ENCODE measurements at regions not wholly inside any gene's neighbourhood (a gene's known extent, or its start where the extent isn't known, plus 50 kb on each side); places are given as distances from the start of the nearest gene placed in this dataset.

DNA sequence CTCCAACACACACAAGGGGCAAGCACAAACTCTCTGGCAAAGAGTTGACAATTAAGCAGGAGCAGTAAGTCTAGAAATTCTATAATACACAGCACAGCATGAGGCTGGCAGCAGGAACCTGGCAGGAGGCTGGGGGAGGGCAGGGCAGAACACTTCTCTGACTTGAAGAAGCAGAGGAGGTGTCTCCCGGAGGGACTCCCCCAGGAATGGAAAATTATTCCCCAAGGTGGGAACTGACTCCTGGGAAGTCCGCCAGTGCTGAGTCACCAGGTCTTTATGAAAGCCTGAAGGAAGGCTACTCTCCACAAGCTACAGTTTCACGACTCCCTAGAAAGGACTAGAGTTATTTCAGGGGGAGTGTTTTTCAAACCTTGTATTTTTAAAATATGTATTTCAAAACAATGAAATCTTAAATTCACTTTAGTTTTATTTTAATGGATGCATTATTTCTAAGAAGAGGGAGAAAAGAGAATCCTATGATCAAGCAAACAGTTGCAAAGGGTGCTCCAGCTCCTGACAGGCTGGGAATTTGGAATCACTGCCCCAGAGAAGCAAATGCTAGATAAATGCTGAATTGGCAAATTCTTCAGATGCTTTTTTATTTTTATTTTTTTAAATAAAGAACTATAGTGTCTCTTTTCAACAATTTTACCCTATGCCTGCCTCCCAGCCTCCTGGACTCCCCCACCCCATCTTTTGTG is 192.8 kb downstream of the LY86 start:
- DNase-seq (ENCODE audit: low read depth in 2 of 2, low spot score in 1 of 2): no peak

DNA sequence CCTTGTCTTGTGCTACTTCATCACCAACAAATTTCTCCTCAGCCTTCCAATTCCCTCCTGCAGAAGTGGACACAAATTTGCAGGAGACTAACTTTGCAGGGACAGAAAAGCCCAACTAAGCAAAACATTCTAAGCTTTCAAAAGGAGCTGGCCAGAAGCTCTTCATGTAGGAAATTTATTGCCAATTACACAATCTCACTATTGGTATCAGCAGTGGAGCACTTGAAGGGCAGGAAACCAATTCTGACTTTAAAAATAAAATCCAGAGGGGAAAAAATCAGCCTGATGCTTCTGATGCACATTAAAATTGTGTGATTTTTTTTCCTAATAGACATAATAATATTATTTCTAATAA is 193.3 kb downstream of the LY86 start:
- DNase-seq (ENCODE audit: low read depth in 2 of 2, low spot score in 1 of 2): no peak

DNA sequence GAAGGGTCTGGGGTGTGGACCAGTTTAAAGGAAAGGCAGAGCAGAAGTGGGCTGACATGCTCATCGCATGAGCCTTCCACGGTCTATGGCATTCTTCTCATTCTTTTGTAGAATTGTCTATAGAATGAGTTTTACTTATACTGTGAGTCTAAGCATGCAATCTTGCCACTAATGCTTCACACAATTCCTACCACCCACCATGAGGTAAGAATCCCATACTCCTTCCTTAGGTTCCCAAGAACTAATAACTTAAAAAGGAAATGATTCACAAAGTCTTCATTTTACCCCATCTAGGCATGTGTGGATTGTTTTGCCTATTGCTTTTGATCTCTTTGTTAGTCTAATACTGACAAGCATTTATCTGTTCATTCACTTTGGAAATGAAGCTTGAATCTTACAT is 195.2 kb downstream of the LY86 start:
- no peak for DNase-seq (ENCODE audit: low read depth in 2 of 2, low spot score in 1 of 2)

DNA sequence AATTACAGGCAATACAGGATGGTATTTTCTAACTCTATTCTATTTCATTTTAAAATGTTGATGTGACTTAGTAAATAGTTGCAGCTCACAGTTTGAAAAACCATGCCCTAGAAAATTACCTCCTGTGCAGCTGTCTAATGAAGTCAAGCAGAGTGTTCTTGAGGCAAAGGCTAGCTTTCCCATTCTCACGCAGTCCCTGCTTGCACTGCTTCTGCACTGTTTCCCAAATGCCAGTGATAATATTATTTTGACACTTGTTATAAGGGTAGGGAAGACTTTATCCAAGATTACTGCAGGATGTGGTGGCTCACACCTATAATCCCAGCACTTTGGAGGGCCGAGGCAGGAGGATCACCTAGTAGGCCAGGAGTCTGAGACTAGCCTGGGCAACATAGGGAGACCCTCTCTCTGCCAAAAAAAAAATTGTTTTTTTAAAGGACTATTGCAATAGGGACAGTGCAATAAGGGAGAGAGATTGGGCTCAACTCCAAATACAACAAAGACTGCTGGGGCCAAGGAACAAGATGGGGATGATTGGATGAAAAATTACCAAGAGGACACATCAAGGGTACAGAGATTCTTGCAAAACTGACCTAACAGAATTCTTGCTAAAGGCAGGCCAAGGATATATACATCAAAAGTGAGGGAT is 196.1 kb downstream of the LY86 start:
- DNase-seq (ENCODE audit: low read depth in 2 of 2, low spot score in 1 of 2): no peak

DNA sequence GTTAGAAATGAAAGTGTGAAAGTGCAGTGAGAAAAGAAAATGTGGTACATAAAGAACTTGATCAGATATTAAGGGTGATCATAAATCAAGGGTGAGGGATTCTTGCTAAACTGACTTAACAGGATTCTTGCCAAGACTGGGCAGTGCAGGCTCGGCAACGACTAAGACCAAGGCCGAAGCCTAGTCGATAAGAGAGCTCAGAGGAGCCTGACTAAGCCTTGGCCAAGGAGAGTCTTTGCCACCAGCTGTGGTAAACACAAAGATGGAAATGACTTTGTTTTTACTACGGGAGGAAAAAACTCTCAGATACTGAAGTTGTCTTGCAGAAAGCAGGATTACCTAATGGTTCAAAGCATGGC is 196.6 kb downstream of the LY86 start:
- no peak for DNase-seq (ENCODE audit: low read depth in 2 of 2, low spot score in 1 of 2)

DNA sequence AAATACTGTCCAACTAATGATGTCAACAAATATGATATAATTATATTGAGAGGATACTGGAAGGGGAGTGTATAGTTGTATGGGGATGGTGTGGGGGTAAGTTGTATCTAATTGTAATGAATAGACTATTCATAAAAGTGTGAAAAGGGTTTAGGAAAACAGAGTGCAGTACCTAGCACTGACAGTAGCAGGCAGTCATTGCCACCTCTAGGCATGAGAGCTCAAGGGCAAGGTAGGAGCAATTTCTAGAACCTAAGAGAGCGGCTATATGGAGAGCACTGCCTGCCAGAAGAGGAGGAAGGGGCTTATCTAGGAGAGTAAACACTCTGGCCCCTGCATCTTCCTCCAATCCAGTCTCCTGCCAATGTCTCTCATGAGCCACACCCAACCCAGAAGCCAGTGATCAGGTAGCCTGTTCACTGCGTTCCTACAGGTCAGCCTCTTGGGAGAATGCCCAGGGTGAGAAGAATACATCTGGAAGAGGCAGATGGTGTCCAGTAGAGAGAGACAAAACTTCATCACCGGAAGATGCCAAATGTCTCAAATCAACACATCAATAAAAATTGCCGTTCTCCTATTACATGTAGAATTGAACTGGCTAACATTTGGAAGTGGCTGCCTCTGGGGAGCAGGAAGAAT is 200.0 kb downstream of the LY86 start:
- no peak for DNase-seq (ENCODE audit: low read depth in 2 of 2, low spot score in 1 of 2)

DNA sequence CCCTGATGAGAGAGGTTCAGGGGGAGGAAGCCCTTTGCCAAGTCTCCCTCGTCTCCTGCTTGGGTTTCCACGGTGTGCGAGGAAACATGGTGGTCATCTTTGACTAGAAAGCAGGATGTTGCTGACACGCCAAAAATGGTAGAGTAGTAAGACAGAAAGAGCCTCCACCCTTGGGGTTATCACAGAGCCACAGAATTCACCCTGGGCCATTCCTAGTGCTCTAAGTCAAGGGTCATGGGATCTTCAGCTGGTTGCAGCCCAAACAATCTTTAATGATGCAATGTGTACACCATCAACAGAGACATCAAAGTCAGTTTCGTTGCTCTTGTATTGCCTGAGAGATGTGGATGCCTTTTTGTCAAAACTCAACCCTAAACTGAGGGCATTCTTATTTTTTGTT is 201.9 kb downstream of the LY86 start:
- no peak for DNase-seq (ENCODE audit: low read depth in 2 of 2, low spot score in 1 of 2)

DNA sequence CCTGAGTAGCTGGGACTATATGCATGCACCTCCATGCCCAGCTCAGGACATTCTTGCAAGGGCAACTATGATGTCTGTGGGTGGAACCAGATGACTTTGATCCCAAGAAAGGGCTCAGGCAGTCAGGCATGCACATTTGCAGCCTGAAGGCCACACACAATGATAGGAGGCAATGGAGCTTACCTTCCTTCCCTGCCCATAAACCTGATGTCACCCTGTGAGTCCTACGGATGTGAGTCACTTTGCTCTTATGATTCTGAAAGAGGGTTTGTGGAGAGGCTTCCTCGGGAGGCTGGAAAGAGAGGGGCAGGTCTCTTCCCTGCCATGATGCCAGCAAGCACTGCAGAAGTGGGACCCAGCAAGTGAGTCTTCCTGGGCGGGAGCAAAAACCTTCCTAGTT is 202.4 kb downstream of the LY86 start:
- no peak for DNase-seq (ENCODE audit: low read depth in 2 of 2, low spot score in 1 of 2)

DNA sequence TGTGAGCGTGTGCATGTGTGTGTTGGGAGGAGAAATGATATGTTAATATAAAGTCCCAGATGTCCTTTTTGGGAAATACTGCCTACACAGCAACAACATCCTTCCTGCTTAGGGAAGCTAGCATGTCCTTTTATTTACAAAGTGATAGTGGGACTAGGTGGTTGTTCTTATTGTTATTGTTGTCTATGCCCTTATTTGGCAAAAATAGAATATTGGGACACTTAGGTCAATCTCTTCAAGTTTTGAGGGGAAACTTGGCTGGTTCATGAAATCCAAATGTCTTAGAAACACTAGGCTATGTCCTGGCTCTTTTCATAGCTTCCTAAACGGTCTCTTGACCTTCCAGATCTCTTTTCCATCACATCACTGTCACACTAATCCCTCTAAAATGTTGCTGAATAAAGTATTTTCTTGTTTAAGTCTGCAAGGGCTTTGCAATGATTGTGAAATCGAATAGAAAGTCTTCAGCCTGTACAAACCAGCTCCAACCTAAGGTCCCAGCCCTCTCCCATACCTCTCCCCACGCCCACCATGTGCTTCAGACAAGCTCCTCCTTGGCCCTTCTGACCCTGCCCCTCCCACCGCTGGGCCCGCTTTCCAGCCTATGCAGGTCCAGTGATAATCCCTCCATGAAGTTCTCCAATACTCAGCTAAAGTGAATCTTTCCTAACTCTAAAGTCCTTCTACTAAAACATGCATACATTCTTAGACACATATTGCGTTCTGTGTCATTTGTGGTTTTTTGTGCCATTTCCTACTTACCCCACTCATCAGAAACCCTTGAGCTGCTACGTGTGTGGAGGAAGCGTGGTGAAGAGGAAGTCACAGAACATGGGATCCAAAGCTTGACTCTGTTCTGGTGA is 205.1 kb downstream of the LY86 start:
- DNase-seq (ENCODE audit: low read depth in 2 of 2, low spot score in 1 of 2): no peak

DNA sequence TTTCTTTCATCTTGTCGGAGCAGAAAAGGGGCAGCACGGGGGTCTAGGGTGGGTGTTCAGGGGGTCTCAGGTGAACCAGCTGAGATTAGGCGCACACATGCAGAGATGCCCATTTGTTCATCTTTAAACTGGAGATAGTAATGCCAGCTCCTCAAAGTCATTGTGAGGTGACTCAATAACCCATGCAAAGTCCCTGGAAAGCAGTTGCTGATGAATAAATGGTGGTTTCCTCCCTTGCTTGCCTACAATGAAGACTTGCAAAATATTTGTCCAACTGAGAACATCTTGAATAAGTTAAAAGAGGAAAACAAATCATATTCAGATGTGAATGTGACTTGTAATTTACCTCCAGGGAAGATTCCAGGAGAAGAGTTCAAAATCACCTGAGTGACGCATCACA is 206.9 kb downstream of the LY86 start:
- no peak for DNase-seq (ENCODE audit: low read depth in 2 of 2, low spot score in 1 of 2)

DNA sequence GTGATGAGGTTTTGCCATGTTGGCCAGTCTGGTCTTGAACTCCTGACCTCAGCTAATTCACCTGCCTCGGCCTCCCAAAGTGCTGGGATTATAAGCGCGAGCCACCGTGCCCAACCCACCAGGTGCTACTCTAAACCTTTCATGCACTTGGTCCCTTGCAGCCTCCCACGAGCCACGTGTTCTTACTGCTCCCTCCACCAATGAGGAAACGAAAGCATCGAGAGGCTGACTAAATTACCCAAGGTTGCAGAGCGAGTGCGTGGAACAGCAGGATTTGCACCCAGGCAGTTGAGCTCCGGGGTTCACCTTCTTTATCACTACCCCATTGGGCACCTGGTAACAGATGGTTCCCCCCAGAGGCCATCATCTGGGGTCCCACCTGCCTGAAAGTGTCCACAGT is 208.3 kb downstream of the LY86 start:
- no peak for DNase-seq (ENCODE audit: low read depth in 2 of 2, low spot score in 1 of 2)

DNA sequence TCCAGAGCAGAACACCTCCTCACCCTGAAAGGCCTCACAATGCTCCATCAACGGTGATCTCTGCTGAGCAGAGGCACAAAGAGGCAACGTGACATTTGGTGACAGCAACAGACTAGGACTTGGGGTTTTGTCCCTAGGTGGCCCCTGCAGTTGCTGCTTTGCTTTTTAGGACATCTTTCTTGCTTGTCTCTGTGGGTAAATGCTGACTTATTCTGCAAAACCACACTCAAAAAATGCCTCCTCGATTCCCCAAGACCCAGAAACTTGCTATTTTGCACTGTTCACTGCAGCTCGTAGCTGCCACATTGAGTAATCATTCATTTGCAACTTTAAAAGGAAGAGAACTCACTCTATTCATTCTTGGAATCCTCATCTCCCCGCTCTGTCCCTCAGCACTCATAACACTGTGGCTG is 209.9 kb downstream of the LY86 start:
- DNase-seq (ENCODE audit: low read depth in 2 of 2, low spot score in 1 of 2): no peak

DNA sequence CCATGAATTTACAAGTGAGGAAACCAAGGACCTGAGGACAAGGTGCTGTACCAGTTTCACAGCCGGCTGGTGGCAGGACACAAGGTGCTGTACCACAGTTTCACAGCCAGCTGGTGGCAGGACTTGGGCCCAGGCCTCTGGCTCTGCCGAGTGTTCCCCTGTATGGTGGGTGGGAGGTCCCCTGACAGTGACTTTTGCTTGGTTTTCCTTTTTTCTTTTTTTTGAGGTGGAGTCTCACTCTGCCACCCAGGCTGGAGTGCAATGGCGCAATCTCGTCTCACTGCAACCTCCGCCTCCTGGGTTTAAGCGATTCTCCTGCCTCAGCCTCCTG is 212.4 kb downstream of the LY86 start:
- DNase-seq (ENCODE audit: low read depth in 2 of 2, low spot score in 1 of 2): no peak

DNA sequence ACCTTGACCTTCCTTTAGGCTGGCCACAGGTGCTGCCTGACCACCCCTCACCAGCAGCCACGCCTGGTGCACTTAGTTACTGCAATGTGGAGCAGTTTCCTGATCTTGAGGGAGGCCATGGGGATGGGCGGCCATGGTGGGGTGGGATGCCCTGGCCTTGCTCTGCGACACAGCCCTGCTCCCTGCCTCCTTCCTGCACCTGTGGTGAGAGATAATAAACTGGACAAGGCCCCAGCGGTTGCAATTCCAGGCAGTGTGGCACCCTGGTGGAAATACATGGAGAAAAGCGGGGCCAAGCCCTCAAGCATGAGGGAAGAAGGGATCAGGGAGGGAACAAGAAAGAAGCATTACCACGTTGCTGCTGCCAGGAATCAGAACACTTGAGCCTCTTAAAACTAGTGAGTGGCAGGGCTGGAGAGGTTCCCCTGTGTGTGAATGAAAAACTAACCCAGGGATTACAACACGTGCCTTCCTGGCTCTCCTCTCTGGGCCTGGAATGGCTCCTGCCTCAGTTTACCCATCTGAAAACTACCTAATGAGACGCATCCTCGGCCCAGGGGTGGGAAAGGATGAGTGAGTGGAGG is 213.2 kb downstream of the LY86 start:
- no peak for DNase-seq (ENCODE audit: low read depth in 2 of 2, low spot score in 1 of 2)

DNA sequence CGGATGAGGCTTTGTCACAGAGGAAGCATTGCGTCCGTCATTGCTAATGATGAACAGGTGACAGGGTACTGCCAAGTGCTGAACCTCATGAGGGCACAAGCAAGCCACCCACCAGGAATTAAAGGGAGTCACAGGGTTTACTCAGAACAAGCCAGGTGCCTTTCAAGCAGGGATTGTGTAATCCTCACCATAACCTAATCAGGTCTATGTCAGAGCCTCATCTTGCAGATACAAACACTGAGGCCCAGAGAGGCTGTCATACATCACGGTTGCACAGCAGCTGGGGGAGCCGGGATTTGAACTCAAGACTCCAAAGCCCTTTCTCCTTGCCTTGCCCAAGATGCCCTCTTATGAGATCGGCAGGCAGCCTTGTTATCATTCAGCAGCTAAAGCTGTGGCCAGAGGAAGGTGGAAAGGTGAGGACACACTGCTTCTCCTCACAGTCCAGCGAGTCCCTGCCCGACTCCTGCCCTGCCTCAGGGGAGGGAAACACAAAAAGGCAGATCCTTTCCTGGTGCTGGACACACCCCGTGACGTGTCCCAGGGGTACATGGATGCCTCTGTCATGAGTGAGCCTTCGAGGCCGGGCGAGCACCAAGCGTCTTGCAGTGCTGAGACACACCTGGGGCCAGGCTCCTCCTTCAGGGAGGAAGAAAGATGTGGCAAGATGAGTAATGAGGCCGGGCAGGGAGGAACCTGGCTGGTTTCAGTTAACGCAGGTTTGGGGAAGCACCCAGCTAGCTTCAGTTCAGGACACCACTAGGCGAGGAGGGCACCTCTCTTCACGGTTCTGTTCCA is 214.9 kb downstream of the LY86 start:
- DNase-seq (ENCODE audit: low read depth in 2 of 2, low spot score in 1 of 2): no peak

DNA sequence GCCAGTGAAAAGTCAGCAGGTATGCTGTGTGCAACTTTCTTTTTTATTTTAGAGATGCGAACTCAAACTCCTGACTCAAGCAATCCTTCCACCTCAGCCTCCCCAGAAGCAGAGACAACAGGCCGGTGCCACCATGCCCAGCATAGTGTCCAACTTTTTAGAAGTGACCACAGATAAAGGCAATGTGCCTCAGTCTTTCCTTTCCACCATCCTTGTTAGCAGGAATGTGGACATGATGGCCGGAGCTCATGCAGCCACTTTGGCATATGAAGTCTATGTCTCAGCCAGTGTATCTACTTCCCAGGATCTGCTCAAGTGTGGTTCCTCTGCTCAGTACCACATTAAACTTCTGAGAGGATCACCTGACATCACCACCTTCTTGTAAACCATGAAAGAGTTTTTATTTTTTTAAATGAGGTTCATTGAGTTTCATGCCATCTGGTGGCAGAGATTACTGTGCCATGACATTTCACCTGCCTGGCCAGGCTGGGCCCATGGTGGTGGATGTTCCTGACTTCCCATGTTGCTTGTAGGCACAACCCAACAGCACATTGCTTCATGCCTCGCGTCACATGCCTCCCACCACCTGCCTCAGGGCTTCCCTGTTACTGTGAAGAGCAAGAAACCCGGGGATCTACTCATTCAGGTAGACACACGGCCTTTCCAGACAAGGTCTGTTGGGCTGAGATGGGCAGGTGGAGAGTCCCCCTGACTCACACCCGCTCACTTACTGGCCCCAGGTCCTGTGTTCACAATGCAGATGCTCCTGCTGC is 216.5 kb downstream of the LY86 start:
- no peak for DNase-seq (ENCODE audit: low read depth in 2 of 2, low spot score in 1 of 2)

DNA sequence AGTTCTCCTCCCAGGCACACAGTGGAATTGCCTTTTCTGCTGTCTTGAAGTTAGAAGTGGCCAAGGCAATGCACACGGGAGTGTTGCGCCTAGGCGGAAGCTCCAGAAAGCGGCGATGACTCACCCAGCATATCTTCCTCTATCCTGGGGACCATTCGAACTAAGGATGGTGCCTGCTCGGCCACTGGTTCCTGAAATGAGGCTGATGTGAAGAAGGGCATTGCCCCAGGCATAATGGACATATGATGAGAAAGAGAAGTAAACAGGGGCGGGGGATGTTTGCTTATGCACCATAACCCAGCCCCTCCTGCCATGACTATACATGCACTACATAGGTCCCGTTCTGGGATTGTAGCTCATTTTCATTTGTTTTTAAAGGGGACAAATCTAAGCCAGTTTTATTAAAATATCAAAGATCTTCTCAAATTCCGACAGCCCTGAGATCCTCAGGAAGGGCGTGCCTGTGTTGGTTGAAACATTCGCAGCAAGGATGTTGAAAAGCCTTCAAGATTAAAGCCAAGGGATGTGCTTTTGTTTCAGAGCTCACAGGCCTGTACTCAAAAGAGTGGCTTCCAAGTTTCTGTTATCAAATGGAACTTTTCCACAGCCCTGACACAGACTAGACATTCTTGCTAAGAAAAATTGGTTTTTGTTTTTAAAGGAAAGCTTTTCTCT is 218.5 kb downstream of the LY86 start:
- DNase-seq (ENCODE audit: low read depth in 2 of 2, low spot score in 1 of 2): no peak

DNA sequence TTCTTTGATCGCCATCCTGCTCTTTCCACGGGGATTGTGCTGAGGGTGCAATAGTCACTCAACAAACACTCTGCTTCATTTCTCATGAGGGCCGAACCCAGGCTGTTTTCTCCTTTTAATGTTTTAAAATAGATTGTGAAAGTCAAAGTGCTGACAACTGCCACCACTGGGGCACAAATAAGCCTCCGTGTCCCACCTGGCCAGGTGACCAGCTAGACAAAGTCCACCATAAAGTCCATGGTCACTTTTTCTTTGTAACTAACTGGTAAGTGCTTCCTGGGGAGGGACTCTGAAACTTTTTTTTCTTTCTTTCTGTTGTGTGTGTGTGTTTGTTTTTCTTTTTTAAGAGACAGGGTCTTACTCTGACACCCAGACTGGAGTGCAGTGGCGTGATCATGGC is 219.8 kb downstream of the LY86 start:
- no peak for DNase-seq (ENCODE audit: low read depth in 2 of 2, low spot score in 1 of 2)

DNA sequence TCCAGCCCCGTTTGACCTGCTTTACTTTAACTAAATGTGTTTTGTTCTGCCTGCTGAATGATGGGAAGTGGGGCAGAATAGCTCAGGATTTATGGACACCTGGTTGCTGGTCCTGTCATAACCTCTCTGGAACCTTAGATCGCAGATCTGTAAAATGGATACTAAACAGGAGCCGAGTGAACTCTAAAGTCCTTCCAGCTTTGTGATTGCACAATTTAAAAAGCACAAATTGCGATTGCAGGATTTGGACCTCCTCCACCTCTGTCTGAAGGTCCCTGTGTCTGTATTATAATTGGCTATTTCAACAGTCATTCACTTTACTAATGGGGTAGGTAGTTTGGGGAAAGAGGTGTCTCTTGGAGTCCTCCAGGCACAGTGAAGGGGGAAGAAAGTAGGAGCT is 220.4 kb downstream of the LY86 start:
- DNase-seq (ENCODE audit: low read depth in 2 of 2, low spot score in 1 of 2): no peak

DNA sequence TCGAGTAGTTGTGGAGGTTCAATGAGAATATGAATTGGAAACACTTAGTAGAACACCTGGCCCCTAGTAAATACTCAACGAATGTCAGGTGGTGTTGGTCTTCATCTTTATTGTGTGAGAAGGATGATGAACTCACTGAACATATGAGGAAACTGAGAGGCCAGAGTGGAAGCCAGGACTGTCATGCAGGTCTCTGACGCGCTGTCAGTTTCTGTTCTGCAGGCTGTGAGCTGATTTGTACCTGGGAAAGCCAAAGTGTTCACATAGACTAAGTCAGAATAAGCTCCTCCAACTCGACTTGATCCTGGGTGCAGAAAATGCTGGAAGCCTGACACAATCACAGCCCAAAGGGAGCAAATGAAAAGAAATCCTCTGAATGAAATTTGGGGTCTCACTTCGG is 222.2 kb downstream of the LY86 start:
- no peak for DNase-seq (ENCODE audit: low read depth in 2 of 2, low spot score in 1 of 2)

Data from stimulated activated CD8-positive, alpha-beta memory T cell treated with anti-CD3 and anti-CD28 coated beads, Interleukin-4, amount 100 ng/mL, for 4 hours (primary cell).